ENCODE measurements at regions not wholly inside any gene's neighbourhood (a gene's known extent, or its start where the extent isn't known, plus 50 kb on each side); places are given as distances from the start of the nearest gene placed in this dataset.

- peak; percentile 40 for TF ChIP-seq CTCF (IDR thresholded peaks at IDR 0.05)
- no peaks in the 10 kb centered on the region for H3K27me3 ChIP-seq
- H3K27ac ChIP-seq: no peak overlapping the region
- H3K9me3 ChIP-seq: no peaks in the 10 kb centered on the region
- no peaks in the 10 kb centered on the region for H3K36me3 ChIP-seq
- no peaks in the 10 kb centered on the region for H3K4me1 ChIP-seq
- DNase-seq: no peak
- intact Hi-C loops (cut with DNase I): no loop called here
- no peak overlapping the region for H3K4me3 ChIP-seq
- ATAC-seq: peak; percentile 40
Measured at GRCh38 chr18:30889519-30890301, 152.8 kb downstream of the DSC3 start.

- no peak overlapping the region for H3K4me3 ChIP-seq
- H3K9me3 ChIP-seq: no peaks in the 10 kb centered on the region
- no peak overlapping the region for H3K27ac ChIP-seq
- no peaks in the 10 kb centered on the region for H3K4me1 ChIP-seq
- intact Hi-C loops (cut with DNase I): no loop called here
- ATAC-seq (no peak), DNase-seq (no peak)
- H3K27me3 ChIP-seq: no peaks in the 10 kb centered on the region
- TF ChIP-seq CTCF (IDR thresholded peaks at IDR 0.05): no peak
- H3K36me3 ChIP-seq: no peaks in the 10 kb centered on the region
Measured at GRCh38 chr18:30888344-30888743, 154.2 kb downstream of the DSC3 start.

GRCh38 chr18:30886998-30887397 lies 155.5 kb downstream of the DSC3 start:
- TF ChIP-seq CTCF (IDR thresholded peaks at IDR 0.05): no peak
- Histone ChIP-seq H3K27ac (no peak overlapping the region), H3K4me1 (no peaks in the 10 kb centered on the region), H3K27me3 (no peaks in the 10 kb centered on the region), H3K4me3 (no peak overlapping the region), H3K9me3 (no peaks in the 10 kb centered on the region), H3K36me3 (no peaks in the 10 kb centered on the region)
- intact Hi-C loops (cut with DNase I): no loop called here
- ATAC-seq (no peak), DNase-seq (no peak)

GRCh38 chr18:30870466-30870865 lies 172.1 kb downstream of the DSC3 start:
- Histone ChIP-seq H3K4me1 (no peaks in the 10 kb centered on the region), H3K9me3 (no peaks in the 10 kb centered on the region), H3K27ac (no peak overlapping the region), H3K4me3 (no peak overlapping the region), H3K27me3 (no peaks in the 10 kb centered on the region), H3K36me3 (no peaks in the 10 kb centered on the region)
- TF ChIP-seq CTCF (IDR thresholded peaks at IDR 0.05): no peak
- ATAC-seq (no peak), DNase-seq (no peak)
- intact Hi-C loops (cut with DNase I): no loop called here

GRCh38 chr18:30862900-30863299 lies 179.6 kb downstream of the DSC3 start:
- Histone ChIP-seq H3K27me3 (no peaks in the 10 kb centered on the region), H3K27ac (no peak overlapping the region), H3K36me3 (no peaks in the 10 kb centered on the region), H3K4me1 (no peaks in the 10 kb centered on the region), H3K4me3 (no peak overlapping the region), H3K9me3 (no peaks in the 10 kb centered on the region)
- no peak for TF ChIP-seq CTCF (IDR thresholded peaks at IDR 0.05)
- intact Hi-C loops (cut with DNase I): no loop called here
- ATAC-seq (no peak), DNase-seq (no peak)

- Histone ChIP-seq H3K9me3 (no peaks in the 10 kb centered on the region), H3K4me3 (no peak overlapping the region), H3K4me1 (no peaks in the 10 kb centered on the region), H3K36me3 (no peaks in the 10 kb centered on the region), H3K27ac (no peak overlapping the region), H3K27me3 (no peaks in the 10 kb centered on the region)
- no peak for TF ChIP-seq CTCF (IDR thresholded peaks at IDR 0.05)
- intact Hi-C loops (cut with DNase I): no loop called here
- DNase-seq (no peak), ATAC-seq (no peak)
Measured at GRCh38 chr18:30860741-30861140, 181.8 kb downstream of the DSC3 start.

All from upper lobe of right lung (tissue), 1 donor.